ENCODE measurements at regions not wholly inside any gene's neighbourhood (a gene's known extent, or its start where the extent isn't known, plus 50 kb on each side); places are given as distances from the start of the nearest gene placed in this dataset.

- 88 to 97% (median 92%) methylated on average over 3 of the region's 3 CpGs for WGBS, 5 donors
- Histone ChIP-seq H3K9me3 (peaks cover 0 to 3% (median 0%) of the 10 kb centered on the region in 8 donors), H3K27ac (no peak overlapping the region), H3K36me3 (no peaks in the 10 kb centered on the region), H3K4me1 (no peaks in the 10 kb centered on the region), H3K4me3 (no peak overlapping the region), H3K27me3 (replicated peaks in 1 of 7) (no peaks in the 10 kb centered on the region)
- no peak for DNase-seq
- intact Hi-C loops (cut with DNase I; ENCODE audit: low total_unique reads) = no loop called here
- TF ChIP-seq POLR2A (IDR thresholded peaks at IDR 0.05) = no peak
- no peak for TF ChIP-seq POLR2AphosphoS5 (IDR thresholded peaks at IDR 0.05)
- TF ChIP-seq CTCF (IDR thresholded peaks at IDR 0.05 in 8 of 11, conservative IDR thresholded peaks at IDR 0.05 in 3 of 11) = no peak
Observed at GRCh38 chr12:90172524-90172923, 463.9 kb upstream of the ATP2B1 start.

GRCh38 chr12:90170740-90171139, 462.1 kb upstream of the ATP2B1 start:
- 73 to 97% (median 85%) methylated on average over 1 of the region's 1 CpG for WGBS, 5 donors
- no peak overlapping the region for H3K27ac ChIP-seq
- H3K27me3 ChIP-seq (replicated peaks in 1 of 7) = no peaks in the 10 kb centered on the region
- no peak for TF ChIP-seq POLR2AphosphoS5 (IDR thresholded peaks at IDR 0.05)
- TF ChIP-seq CTCF (IDR thresholded peaks at IDR 0.05 in 8 of 11, conservative IDR thresholded peaks at IDR 0.05 in 3 of 11) = no peak
- no peak for TF ChIP-seq POLR2A (IDR thresholded peaks at IDR 0.05)
- intact Hi-C loops (cut with DNase I; ENCODE audit: low total_unique reads) = no loop called here
- no peaks in the 10 kb centered on the region for H3K36me3 ChIP-seq
- no peak overlapping the region for H3K4me3 ChIP-seq
- no peak for DNase-seq
- H3K4me1 ChIP-seq = no peaks in the 10 kb centered on the region
- H3K9me3 ChIP-seq = no peaks in the 10 kb centered on the region

- Histone ChIP-seq H3K27ac (no peak overlapping the region), H3K9me3 (no peaks in the 10 kb centered on the region)
- WGBS, 5 donors = 85 to 93% (median 91%) methylated on average over 8 of the region's 8 CpGs
Observed at GRCh38 chr12:90167518-90168208, 459.0 kb upstream of the ATP2B1 start.

More at GRCh38 chr12:90167518-90168208, 459.0 kb upstream of the ATP2B1 start:
- no peaks in the 10 kb centered on the region for H3K4me1 ChIP-seq
- H3K27me3 ChIP-seq (replicated peaks in 1 of 7) = no peaks in the 10 kb centered on the region
- H3K4me3 ChIP-seq = no peak overlapping the region
- DNase-seq = no peak
- H3K36me3 ChIP-seq = no peaks in the 10 kb centered on the region
- no peak for TF ChIP-seq POLR2AphosphoS5 (IDR thresholded peaks at IDR 0.05)
- TF ChIP-seq CTCF (IDR thresholded peaks at IDR 0.05 in 8 of 11, conservative IDR thresholded peaks at IDR 0.05 in 3 of 11) = no peak
- no peak for TF ChIP-seq POLR2A (IDR thresholded peaks at IDR 0.05)
- intact Hi-C loops (cut with DNase I; ENCODE audit: low total_unique reads) = no loop called here

Measured in spleen (tissue), 11 donors.